Ascending aorta (tissue), 2 donors: ENCODE measurements at regions not wholly inside any gene's neighbourhood (a gene's known extent, or its start where the extent isn't known, plus 50 kb on each side); places are given as distances from the start of the nearest gene placed in this dataset.
"Not testable (repeated sequence)": the region's sequence is repeated elsewhere in the genome, so short reads cannot be mapped to it uniquely, and the experiment has no call there.

Experiments
- DNase-seq, 2 donors: peaks; one replicate each; pipeline ENCODE4 v3.0.0-alpha.2; 2019; ENCODE audit warnings: low spot score in 2 of 2
- H3K27ac ChIP-seq, 2 donors: fragments of 200-600 bp; sonication (generic); one replicate each; pipeline ENCODE4 v1.5.1; 2016 to 2017; ENCODE audit warnings: mild to moderate bottlenecking in 1 of 2
- H3K27me3 ChIP-seq: fragments of 200-600 bp; sonication (generic); one replicate; pipeline ENCODE4 v1.5.1; 2017
- H3K36me3 ChIP-seq, 2 donors: fragments of 200-600 bp; sonication (generic); one replicate each; pipeline ENCODE4 v1.5.1; 2016
- H3K4me1 ChIP-seq, 2 donors: fragments of 200-600 bp; sonication (generic); one replicate each; pipeline ENCODE4 v1.5.1; 2016 to 2017; ENCODE audit warnings: mild to moderate bottlenecking in 1 of 2
- H3K4me3 ChIP-seq, 2 donors: fragments of 200-600 bp; sonication (generic); one replicate each; pipeline ENCODE4 v1.5.1; 2016 to 2017; ENCODE audit warnings: mild to moderate bottlenecking in 1 of 2
- H3K9me3 ChIP-seq, 2 donors: fragments of 200-600 bp; sonication (generic); one replicate each; pipeline ENCODE4 v1.5.1; 2016
- intact Hi-C: fragments of 100-400 bp; cut with DNase I; formaldehyde crosslinking; loops from one replicate; pipeline ENCODE4 v1.15.1; 2023

DNA sequence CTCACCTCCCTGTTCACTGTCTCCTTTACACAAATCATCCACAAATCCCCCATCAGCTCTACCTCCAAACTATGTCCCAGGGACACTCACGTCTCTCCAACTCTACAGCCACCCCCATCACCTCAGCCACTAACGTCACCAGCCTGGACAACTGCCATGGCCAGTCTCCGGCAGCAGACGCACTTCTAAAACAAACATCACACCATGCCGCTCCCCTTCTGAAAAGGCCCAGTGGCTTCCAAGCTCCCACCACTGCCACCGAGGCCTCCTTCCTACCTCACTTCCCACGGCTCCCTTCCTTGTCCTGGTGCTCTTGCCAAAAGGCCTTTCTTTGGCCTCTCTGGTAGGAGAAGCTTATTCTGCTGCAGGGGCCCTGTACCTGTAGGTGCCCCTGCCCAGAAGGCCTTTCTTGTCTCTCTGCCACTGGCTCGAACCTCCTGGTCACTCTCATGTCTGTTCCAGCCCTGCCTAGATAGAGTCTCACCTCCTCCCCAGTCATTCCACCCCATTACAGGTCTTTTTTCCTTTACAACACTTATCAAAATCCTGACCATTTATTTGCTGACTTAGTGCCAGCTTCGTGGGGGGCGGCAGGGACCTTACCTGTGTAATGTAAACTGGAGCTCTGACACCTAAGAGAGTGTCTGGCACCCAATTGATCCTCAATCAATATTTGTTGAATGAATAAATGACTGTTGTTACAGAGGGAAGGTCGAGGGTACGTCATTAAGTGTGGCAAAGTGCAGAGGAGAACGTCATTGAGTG, 304.2 kb downstream of the GOLGA6L6 start:
- H3K4me3 ChIP-seq, H3K4me1 ChIP-seq, H3K27ac ChIP-seq, H3K9me3 ChIP-seq, DNase-seq, H3K27me3 ChIP-seq, intact Hi-C loops, H3K36me3 ChIP-seq: not testable (repeated sequence)

DNA sequence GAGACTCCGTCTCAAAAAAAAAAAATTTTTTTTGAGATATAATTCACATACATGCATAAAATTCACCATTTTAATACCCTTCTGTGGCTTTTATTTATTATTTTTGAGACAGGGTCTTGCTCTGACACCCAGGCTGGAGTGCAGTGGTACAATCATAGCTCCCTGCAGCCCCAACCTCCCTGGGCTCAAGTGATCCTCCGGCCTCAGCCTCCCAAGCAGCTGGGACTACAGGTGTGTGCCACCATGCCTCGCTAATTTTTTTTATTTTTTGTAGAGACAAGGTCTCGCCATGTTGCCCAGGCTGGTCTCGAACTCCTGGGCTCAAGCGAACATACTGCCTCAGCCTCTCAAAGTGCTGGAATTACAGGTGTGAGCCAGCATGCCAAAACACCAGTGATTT, 305.9 kb downstream of the GOLGA6L6 start:
- DNase-seq, H3K27me3 ChIP-seq, H3K4me3 ChIP-seq, H3K27ac ChIP-seq, H3K36me3 ChIP-seq, H3K4me1 ChIP-seq, H3K9me3 ChIP-seq, intact Hi-C loops: not testable (repeated sequence)

DNA sequence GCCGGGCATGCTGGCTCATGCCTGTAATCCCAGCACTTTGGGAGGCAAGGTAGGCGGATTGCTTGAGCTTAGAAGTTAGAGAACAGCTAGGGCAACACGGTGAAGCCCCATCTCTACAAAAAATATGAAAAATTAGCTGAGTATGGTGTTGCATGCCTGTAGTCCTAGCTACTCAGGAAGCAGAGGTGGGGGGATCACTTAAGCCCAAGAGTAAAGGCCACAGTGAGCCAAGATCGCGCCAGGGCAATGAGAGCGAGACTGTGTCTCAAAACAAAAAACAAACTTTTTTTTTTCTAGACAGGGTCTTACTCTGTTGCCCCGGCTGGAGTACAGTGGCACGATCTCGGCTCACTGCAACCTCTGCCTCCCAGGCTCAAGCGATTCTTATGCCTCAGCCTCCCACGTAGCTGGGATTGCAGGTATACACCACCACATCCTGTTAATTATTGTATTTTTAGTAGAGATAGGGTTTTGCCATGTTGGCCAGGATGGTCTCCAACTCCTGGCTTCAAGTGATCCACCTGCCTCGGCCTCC, 307.5 kb downstream of the GOLGA6L6 start:
- H3K9me3 ChIP-seq, H3K27me3 ChIP-seq, H3K4me3 ChIP-seq, H3K36me3 ChIP-seq, H3K27ac ChIP-seq, DNase-seq, H3K4me1 ChIP-seq, intact Hi-C loops: not testable (repeated sequence)

DNA sequence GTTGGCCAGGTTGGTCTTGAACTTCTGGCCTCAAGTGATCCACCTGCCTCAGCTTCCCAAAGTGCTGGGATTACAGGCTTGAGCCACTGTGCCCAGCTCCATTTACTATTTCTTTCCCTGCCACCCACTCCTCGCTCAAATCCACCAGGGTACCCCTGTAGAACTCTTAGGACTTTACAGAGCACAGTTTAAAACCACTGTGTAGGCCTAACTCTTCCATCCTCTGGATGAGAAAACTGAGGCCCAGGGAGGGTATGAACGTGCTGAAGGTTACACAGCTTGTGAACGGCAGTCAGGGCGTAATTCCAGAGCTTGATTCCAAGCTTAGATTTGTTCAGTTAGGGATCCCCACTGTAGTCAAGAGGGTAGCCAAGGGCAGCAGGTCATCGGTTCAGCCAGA, 309.1 kb downstream of the GOLGA6L6 start:
- intact Hi-C loops, DNase-seq, H3K9me3 ChIP-seq, H3K4me1 ChIP-seq, H3K4me3 ChIP-seq, H3K27ac ChIP-seq, H3K27me3 ChIP-seq, H3K36me3 ChIP-seq: not testable (repeated sequence)

DNA sequence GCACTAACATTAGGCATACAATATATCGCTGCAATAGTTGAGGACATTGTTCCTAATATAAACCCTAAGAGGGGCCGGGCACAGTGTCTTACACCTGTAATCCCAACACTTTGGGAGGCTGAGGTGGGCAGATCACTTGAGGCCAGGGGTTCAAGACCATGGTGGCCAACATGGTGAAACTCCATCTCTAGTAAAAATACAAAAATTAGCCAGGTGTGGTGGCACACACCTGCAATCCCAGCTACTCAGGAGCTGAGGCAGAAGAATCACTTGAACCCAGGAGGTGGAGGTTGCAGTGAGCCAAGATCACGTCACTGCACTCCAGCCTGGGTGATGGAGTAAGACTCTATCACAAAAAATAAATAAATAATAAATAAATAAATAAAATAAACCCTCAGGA, 310.9 kb downstream of the GOLGA6L6 start:
- H3K36me3 ChIP-seq, H3K9me3 ChIP-seq, DNase-seq, H3K27ac ChIP-seq, intact Hi-C loops, H3K4me1 ChIP-seq, H3K27me3 ChIP-seq, H3K4me3 ChIP-seq: not testable (repeated sequence)

DNA sequence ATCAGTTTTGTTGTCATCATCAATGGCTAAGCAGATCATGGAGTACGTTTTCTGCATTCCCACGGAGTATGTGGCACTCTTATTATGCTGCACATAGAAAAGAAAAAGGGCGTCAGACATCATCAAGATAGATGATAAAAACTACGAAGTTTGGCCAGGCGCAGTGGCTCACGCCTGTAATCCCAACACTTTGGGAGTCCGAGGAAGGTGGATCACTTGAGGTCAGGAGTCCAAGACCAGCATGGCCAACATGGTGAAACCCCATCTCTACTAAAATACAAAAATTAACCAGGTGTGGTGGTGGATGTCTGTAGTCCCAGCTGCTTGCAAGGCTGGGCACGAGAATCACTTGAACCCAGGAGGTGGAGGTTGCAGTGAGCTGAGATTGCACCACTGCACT, 312.8 kb downstream of the GOLGA6L6 start:
- H3K4me1 ChIP-seq, DNase-seq, H3K9me3 ChIP-seq, H3K27ac ChIP-seq, H3K27me3 ChIP-seq, intact Hi-C loops, H3K36me3 ChIP-seq, H3K4me3 ChIP-seq: not testable (repeated sequence)

DNA sequence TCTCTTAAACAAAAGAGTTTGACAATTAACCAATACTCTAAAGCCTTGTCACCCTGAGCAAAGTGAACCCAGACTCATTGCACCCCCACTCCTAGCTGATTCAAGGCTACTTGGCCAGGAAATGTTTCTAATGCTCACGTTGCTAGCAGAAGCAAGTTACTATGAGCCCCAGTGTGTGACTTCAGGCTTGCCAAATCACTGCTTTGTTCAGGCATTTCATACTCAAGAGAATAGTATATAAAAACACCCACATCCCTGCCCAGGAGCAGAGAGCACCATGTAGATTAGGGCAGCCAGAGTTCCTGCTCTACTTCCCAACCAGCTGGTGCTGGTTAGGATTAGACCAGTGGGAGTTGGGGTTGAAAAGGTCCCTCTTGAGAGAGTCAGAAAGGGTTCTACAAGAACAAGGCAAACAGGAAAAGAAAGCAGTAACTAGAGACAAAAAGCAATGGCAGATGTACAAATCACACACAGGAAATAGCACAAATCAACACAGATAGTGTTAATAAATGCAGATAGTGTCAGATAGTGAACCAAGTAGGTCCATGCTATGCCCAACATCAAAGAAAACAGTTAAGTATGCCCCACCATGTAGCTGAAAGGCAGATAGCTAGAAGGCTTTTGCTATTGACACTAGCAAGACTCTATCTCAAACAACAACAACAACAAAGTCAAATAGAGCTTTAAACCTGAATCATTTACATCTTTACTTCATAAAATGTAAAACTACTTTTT, 314.3 kb downstream of the GOLGA6L6 start:
- H3K4me1 ChIP-seq, DNase-seq, H3K36me3 ChIP-seq, H3K27ac ChIP-seq, H3K9me3 ChIP-seq, H3K27me3 ChIP-seq, H3K4me3 ChIP-seq, intact Hi-C loops: not testable (repeated sequence)

DNA sequence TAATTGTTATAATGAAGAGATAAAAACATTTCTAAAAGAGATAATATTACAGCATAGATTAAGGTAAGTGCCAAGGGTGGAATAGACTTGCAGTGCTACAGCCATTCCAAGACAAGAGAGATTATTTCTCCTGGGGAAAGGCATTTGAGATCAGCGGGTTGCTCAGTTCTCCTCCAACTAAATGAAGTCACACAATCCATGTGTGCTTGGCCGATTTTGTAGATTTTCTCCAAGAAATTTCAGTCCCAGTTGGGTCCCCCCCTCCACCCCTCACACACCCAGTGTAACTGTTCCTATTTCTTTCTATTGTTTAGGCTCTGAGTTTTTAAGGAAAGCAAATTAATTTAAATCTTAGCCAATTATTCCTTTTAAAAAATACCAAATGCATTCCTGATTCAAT, 315.1 kb downstream of the GOLGA6L6 start:
- H3K27me3 ChIP-seq, H3K4me1 ChIP-seq, H3K36me3 ChIP-seq, DNase-seq, H3K27ac ChIP-seq, H3K4me3 ChIP-seq, H3K9me3 ChIP-seq, intact Hi-C loops: not testable (repeated sequence)

DNA sequence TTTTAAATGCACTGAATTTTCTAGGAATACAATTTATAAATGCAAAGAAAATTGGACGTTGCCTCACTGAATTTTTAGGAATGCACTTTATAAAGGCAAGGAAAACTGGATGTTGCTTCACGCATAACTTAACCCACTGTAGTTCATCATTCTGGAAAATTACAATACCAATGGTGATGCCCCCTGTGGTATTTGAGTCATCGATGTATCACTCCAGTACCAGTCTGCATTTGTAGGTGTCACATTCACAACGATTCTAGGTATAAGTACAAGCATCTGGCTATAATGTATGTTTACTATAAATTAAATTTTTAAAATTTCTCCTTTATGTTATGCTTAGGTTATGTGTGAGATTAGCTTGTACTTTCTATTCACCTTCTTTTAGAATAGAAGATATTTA, 320.5 kb downstream of the GOLGA6L6 start:
- DNase-seq, H3K4me3 ChIP-seq, H3K4me1 ChIP-seq, intact Hi-C loops, H3K9me3 ChIP-seq, H3K36me3 ChIP-seq, H3K27ac ChIP-seq, H3K27me3 ChIP-seq: not testable (repeated sequence)

DNA sequence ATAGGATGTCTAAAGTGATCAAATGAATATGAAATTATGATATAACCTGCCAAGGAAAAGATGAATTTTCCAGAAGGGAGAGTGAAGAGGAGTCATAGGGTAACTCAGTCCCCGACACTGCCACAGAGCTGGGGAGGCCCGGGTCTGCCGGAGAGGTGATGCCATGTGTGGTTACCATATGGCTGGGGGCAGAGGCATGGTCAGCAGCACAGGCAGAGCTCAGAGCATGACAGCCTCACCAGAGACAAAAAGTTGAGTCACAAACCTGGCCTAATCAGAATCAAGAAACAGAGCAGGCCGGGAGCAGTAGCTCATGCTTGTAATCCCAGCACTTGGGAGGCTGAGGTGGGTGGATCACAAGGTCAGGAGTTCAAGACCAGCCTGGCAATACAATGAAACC, 322.4 kb downstream of the GOLGA6L6 start:
- H3K4me3 ChIP-seq, intact Hi-C loops, H3K9me3 ChIP-seq, H3K27ac ChIP-seq, H3K27me3 ChIP-seq, H3K36me3 ChIP-seq, H3K4me1 ChIP-seq, DNase-seq: not testable (repeated sequence)

DNA sequence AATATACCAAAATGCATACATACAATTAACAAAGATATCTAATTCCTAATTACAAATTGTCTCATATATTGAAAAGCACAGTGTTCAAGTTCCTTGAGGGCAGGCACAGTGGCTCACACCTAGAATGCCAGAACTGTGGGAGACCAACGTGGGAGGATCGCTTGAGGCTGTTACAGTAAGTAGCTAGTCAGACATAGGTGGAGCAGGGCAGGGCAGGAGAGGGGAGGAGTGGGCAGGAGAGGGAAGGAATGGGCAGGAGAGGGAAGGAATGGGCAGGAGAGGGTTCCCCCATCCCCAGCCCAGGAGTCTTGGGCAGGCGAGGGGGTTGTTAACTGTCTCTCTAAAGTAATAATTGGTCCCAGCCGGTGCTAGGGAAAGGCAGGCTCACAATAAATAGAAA, 325.9 kb downstream of the GOLGA6L6 start:
- DNase-seq, H3K4me3 ChIP-seq, H3K27me3 ChIP-seq, intact Hi-C loops, H3K27ac ChIP-seq, H3K36me3 ChIP-seq, H3K4me1 ChIP-seq, H3K9me3 ChIP-seq: not testable (repeated sequence)

DNA sequence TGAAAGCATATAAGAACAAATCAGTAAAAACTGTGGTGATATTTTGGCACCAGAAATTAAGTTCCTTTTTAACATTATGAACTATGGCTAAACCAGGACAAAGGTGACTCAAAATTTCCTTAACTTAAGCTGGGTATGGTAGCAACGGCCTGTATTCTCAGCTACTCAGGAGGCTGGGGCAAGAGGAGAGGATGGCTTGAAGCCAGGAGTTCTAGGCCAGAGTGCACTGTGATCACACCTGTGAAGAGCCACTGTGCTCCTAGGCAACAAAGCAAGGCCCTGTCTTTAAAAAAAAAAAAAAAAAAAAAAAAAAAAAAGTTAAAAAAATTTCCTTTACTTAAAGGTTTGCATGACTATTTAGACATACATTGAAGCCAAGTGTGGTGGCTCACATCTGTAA, 327.5 kb downstream of the GOLGA6L6 start:
- H3K36me3 ChIP-seq, intact Hi-C loops, H3K4me1 ChIP-seq, H3K9me3 ChIP-seq, H3K27ac ChIP-seq, DNase-seq, H3K4me3 ChIP-seq, H3K27me3 ChIP-seq: not testable (repeated sequence)

DNA sequence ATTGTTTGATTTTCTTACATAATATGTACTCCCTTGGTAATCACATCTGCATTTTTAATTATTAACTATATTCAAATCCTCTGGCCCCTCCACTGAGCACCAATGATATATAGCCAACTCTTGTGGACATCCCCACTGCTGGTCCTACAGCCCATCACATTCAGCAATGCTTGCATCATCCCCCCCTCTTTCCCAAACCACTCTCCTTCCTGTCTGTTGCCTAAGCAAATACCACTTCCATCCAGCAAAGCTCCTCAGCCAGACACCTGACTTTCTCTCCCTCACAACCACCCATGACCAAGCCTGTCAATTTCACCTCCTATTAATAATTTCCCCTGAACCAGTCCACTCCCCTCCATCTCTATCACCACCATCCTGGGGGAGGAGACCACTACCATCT, 330.1 kb downstream of the GOLGA6L6 start:
- H3K4me1 ChIP-seq, H3K36me3 ChIP-seq, intact Hi-C loops, H3K9me3 ChIP-seq, DNase-seq, H3K4me3 ChIP-seq, H3K27me3 ChIP-seq, H3K27ac ChIP-seq: not testable (repeated sequence)

DNA sequence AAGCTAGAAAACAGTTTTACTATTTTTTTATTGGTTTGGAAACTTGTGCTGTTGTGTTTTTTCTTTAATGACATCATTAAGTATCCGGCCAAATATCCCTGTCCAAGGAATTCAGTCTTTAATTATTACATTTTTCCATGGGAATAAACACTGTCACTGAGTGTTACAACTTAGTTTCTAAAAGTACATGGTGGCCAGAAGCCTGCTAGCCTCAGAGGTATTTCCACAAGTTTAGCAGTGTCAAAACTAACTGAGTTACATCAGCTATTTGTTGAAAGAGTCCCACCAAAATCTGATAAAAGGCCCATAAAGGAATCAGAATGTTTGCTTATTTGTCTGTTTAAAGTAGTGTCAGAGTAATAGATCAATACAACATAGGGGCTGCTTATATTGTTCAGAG, 331.6 kb downstream of the GOLGA6L6 start:
- H3K27ac ChIP-seq, DNase-seq, H3K36me3 ChIP-seq, H3K4me3 ChIP-seq, H3K27me3 ChIP-seq, intact Hi-C loops, H3K9me3 ChIP-seq, H3K4me1 ChIP-seq: not testable (repeated sequence)
